H1 (cell line): ENCODE measurements at regions not wholly inside any gene's neighbourhood (a gene's known extent, or its start where the extent isn't known, plus 50 kb on each side); places are given as distances from the start of the nearest gene placed in this dataset.

ENCODE experiments used
- CTCF ChIA-PET: fragments of 300-600 bp; sonication (Branson Sonifier 250); formaldehyde crosslinking; loops from one replicate; lab custom pipeline; 2021; ENCODE audit not compliant: partially characterized antibody; lab: Charles Lee
- POLR2A ChIA-PET: fragments of 300-600 bp; sonication (Branson Sonifier 250); formaldehyde crosslinking; loops from one replicate; lab custom pipeline; 2021; ENCODE audit warnings: inconsistent platforms; ENCODE audit not compliant: partially characterized antibody; lab: Charles Lee
- DNase-seq, 2 experiments: peaks; one replicate each; pipeline versions ENCODE4 v3.0.0 to v3.0.0-alpha.2; 2010 to 2022; ENCODE audit warnings: low spot score in 2 of 2, low read depth in 1 of 2, mixed read lengths in 1 of 2
- FAIRE-seq: peaks from 2 replicates; lab custom pipeline; 2011; peaks lifted over from hg19 to GRCh38; lab: Jason Lieb, UNC
- H2AFZ ChIP-seq: 2 replicates; pipeline ENCODE4 v1.8.1; 2012; ENCODE audit warnings: low read length, inconsistent platforms
- H2AK5ac ChIP-seq: 2 replicates; pipeline ENCODE4 v1.6.1; 2013; ENCODE audit warnings: low read depth, low read length
- H2BK120ac ChIP-seq: replicated peaks from 2 replicates; pipeline ENCODE3; 2013; ENCODE audit warnings: low read depth, low read length, inconsistent platforms
- H2BK12ac ChIP-seq: 2 replicates; pipeline ENCODE4 v1.6.1; 2013; ENCODE audit warnings: low read depth, low read length
- H2BK15ac ChIP-seq: 2 replicates; pipeline ENCODE4 v1.6.1; 2013; ENCODE audit warnings: low read length
- H2BK20ac ChIP-seq: 2 replicates; pipeline ENCODE4 v1.6.1; 2013; ENCODE audit warnings: low read length
- H2BK5ac ChIP-seq: 2 replicates; pipeline ENCODE4 v1.6.1; 2013; ENCODE audit warnings: low read depth, low read length
- H3K14ac ChIP-seq: 2 replicates; pipeline ENCODE4 v1.6.1; 2013; ENCODE audit warnings: inconsistent platforms; ENCODE audit not compliant: insufficient read length
- H3K18ac ChIP-seq: 2 replicates; pipeline ENCODE4 v1.6.1; 2013; ENCODE audit warnings: low read length; ENCODE audit errors: extremely low read depth
- H3K23ac ChIP-seq: 2 replicates; pipeline ENCODE4 v1.6.1; 2013; ENCODE audit warnings: inconsistent platforms; ENCODE audit not compliant: insufficient read length
- H3K23me2 ChIP-seq: 2 replicates; pipeline ENCODE4 v1.6.1; 2013; ENCODE audit warnings: low read depth, low read length
- H3K27ac ChIP-seq: 2 replicates; pipeline ENCODE4 v1.6.1; 2011; ENCODE audit warnings: low read depth, low read length, inconsistent platforms
- H3K27me3 ChIP-seq, 4 experiments: replicated peaks in 1 of 4; 1 replicate in 1 of 4; 2 replicates in 3 of 4; pipeline versions ENCODE4 v1.6.1 to v1.8.1; 2011 to 2013; ENCODE audit warnings: low read length in 3 of 4, mild to moderate bottlenecking in 3 of 4, inconsistent platforms in 2 of 4, mixed read lengths in 2 of 4, moderate library complexity in 1 of 4; ENCODE audit not compliant: control insufficient read depth in 3 of 4, insufficient read depth in 3 of 4; ENCODE audit errors: extremely low read depth in 1 of 4
- H3K36me3 ChIP-seq, 4 experiments: 2 replicates each; pipeline versions ENCODE4 v1.6.1 to v1.8.1; 2011 to 2013; ENCODE audit warnings: mild to moderate bottlenecking in 4 of 4, low read length in 3 of 4, moderate library complexity in 2 of 4, control low read depth in 1 of 4, inconsistent platforms in 1 of 4; ENCODE audit not compliant: insufficient read depth in 4 of 4, control insufficient read depth in 2 of 4
- H3K4ac ChIP-seq: replicated peaks from 2 replicates; pipeline ENCODE3; 2013; ENCODE audit warnings: low read length, low read depth, mixed read lengths, inconsistent platforms; ENCODE audit not compliant: insufficient read length
- H3K4me1 ChIP-seq, 4 experiments: replicated peaks in 1 of 4; 1 replicate in 1 of 4; 2 replicates in 3 of 4; pipeline versions ENCODE4 v1.6.1 to v1.8.1; 2011 to 2013; ENCODE audit warnings: low read length in 3 of 4, inconsistent platforms in 2 of 4, mixed read lengths in 1 of 4; ENCODE audit not compliant: insufficient read depth in 4 of 4, control insufficient read depth in 3 of 4
- H3K4me2 ChIP-seq, 2 experiments: 2 replicates each; pipeline versions ENCODE4 v1.6.1 to v1.8.1; 2011 to 2013; ENCODE audit warnings: low read depth in 2 of 2, low read length in 2 of 2, control low read depth in 1 of 2, inconsistent platforms in 1 of 2, mild to moderate bottlenecking in 1 of 2; ENCODE audit not compliant: insufficient read depth in 1 of 2
- H3K4me3 ChIP-seq, 4 experiments: fragments of 200-600, 300-600 bp in 1 of 4; sonication (generic), shearing (Covaris generic), sonication (Bioruptor Twin) in 1 of 4; 2 replicates each; pipeline versions ENCODE4 v1.5.1 to v1.8.1; 2011 to 2016; ENCODE audit warnings: low read length in 4 of 4, low read depth in 3 of 4, control low read depth in 2 of 4, inconsistent platforms in 2 of 4, mild to moderate bottlenecking in 2 of 4, mixed read lengths in 1 of 4, moderate library complexity in 1 of 4; ENCODE audit not compliant: insufficient read depth in 2 of 4; ENCODE audit errors: extremely low read depth in 1 of 4
- H3K56ac ChIP-seq: replicated peaks from 2 replicates; pipeline ENCODE3; 2013; ENCODE audit warnings: low read depth, mild to moderate bottlenecking, mixed read lengths, low read length, inconsistent platforms; ENCODE audit not compliant: insufficient read length
- H3K79me1 ChIP-seq: 2 replicates; pipeline ENCODE4 v1.6.1; 2013; ENCODE audit warnings: low read depth, low read length, control low read depth
- H3K79me2 ChIP-seq, 2 experiments: 2 replicates each; pipeline versions ENCODE4 v1.6.1 to v1.8.1; 2012 to 2013; ENCODE audit warnings: low read length in 2 of 2, mild to moderate bottlenecking in 2 of 2, inconsistent platforms in 1 of 2; ENCODE audit not compliant: insufficient read depth in 2 of 2, control insufficient read depth in 1 of 2
- H3K9ac ChIP-seq, 4 experiments: replicated peaks in 1 of 4; 1 replicate in 1 of 4; 2 replicates in 3 of 4; pipeline versions ENCODE4 v1.6.1 to v1.8.1; 2011 to 2013; ENCODE audit warnings: low read depth in 3 of 4, low read length in 3 of 4, control low read depth in 2 of 4, mild to moderate bottlenecking in 2 of 4, moderate library complexity in 2 of 4, inconsistent platforms in 1 of 4; ENCODE audit errors: extremely low read depth in 1 of 4
- H3K9me3 ChIP-seq, 2 experiments: 2 replicates each; pipeline versions ENCODE4 v1.6.1 to v1.8.1; 2012 to 2013; ENCODE audit warnings: mild to moderate bottlenecking in 2 of 2, moderate library complexity in 2 of 2, control low read depth in 1 of 2, inconsistent platforms in 1 of 2, low read depth in 1 of 2, low read length in 1 of 2, mixed read lengths in 1 of 2; ENCODE audit not compliant: insufficient read depth in 2 of 2
- H4K20me1 ChIP-seq, 2 experiments: replicated peaks in 1 of 2; 2 replicates each; pipeline versions ENCODE3 to v1.8.1; 2011 to 2013; ENCODE audit warnings: inconsistent platforms in 2 of 2, low read length in 2 of 2, mild to moderate bottlenecking in 1 of 2; ENCODE audit not compliant: insufficient read depth in 2 of 2, control insufficient read depth in 1 of 2
- H4K5ac ChIP-seq: 2 replicates; pipeline ENCODE4 v1.6.1; 2013; ENCODE audit warnings: low read length, low read depth, mixed read lengths, inconsistent platforms; ENCODE audit not compliant: insufficient read length
- H4K8ac ChIP-seq: 2 replicates; pipeline ENCODE4 v1.8.0; 2013; ENCODE audit warnings: mild to moderate bottlenecking, moderate library complexity, low read length, inconsistent platforms; ENCODE audit not compliant: insufficient read depth; ENCODE audit errors: extremely low read depth
- H4K91ac ChIP-seq: replicated peaks from 2 replicates; pipeline ENCODE3; 2013; ENCODE audit warnings: low read length, mixed read lengths, inconsistent platforms; ENCODE audit not compliant: insufficient read length
- CEBPB ChIP-seq: IDR thresholded peaks from 2 replicates; pipeline ENCODE4 v1.6.1; 2012; ENCODE audit warnings: low read depth, low read length
- EP300 ChIP-seq, 2 experiments: IDR thresholded peaks; 1 replicate in 1 of 2; 2 replicates in 1 of 2; pipeline ENCODE4 v1.6.1; 2011 to 2012; ENCODE audit warnings: low read depth in 2 of 2, low read length in 2 of 2, mild to moderate bottlenecking in 2 of 2, borderline replicate concordance in 1 of 2, inconsistent platforms in 1 of 2, moderate library complexity in 1 of 2
- MAFK ChIP-seq: IDR thresholded peaks from 2 replicates; pipeline ENCODE4 v1.6.1; 2012; ENCODE audit warnings: low read depth, mild to moderate bottlenecking, improper control_type of control experiment, low read length
- RAD21 ChIP-seq, 2 experiments: IDR thresholded peaks in 1 of 2; conservative IDR thresholded peaks in 1 of 2; 2 replicates each; pipeline ENCODE4 v1.6.1; 2011; ENCODE audit warnings: low read depth in 2 of 2, low read length in 2 of 2, improper control_type of control experiment in 1 of 2, inconsistent platforms in 1 of 2, mild to moderate bottlenecking in 1 of 2, moderate library complexity in 1 of 2
- SUZ12 ChIP-seq: fragments of 200-600 bp; sonication (generic); IDR thresholded peaks from 2 replicates; pipeline ENCODE4 v1.6.1; 2012; ENCODE audit warnings: mild to moderate bottlenecking, inconsistent platforms, low read length, moderate library complexity, mixed read lengths
- WGBS, 2 experiments: shearing (Covaris generic) in 1 of 2; methylation state at CpG; one replicate each; pipeline versions ENCODE4 v1.1.6 to v1.1.7; 2013 to 2015; ENCODE audit warnings: low lambda C conversion rate in 2 of 2, mixed read lengths in 2 of 2, inconsistent platforms in 1 of 2, low coverage in 1 of 2, missing lambda C conversion rate in 1 of 2; ENCODE audit not compliant: insufficient replicate concordance in 2 of 2, insufficient coverage in 1 of 2, insufficient read length in 1 of 2; ENCODE audit errors: extremely low coverage in 1 of 2, missing lambda C conversion rate in 1 of 2; 5-methylcytosine and 5-hydroxymethylcytosine counted together

GRCh38 chr10:58894929-58895328 lies 281.5 kb upstream of the PHYHIPL start:
- Histone ChIP-seq H3K23ac (no peak overlapping the region), H3K79me2 (no peaks in the 10 kb centered on the region), H2BK20ac (no peak overlapping the region), H4K5ac (no peak overlapping the region), H2BK15ac (no peak overlapping the region), H2BK12ac (no peak overlapping the region), H3K27me3 (no peaks in the 10 kb centered on the region), H3K27ac (no peak overlapping the region), H3K36me3 (no peaks in the 10 kb centered on the region), H4K91ac (no peak overlapping the region), H3K4me2 (no peak overlapping the region), H3K9ac (no peak overlapping the region), H3K23me2 (no peaks in the 10 kb centered on the region), H3K9me3 (peaks cover 0 to 2% of the 10 kb centered on the region in 2 experiments; a peak in 1 of 4 replicates), H3K4me1 (peaks cover 0 to 2% (median 0%) of the 10 kb centered on the region in 4 experiments; a peak in 2 of 7 replicates), H3K14ac (no peak overlapping the region), H3K79me1 (no peaks in the 10 kb centered on the region), H2BK120ac (no peak overlapping the region), H2AK5ac (no peak overlapping the region), H3K18ac (no peak overlapping the region), H3K4ac (no peak overlapping the region), H4K8ac (no peak overlapping the region), H2BK5ac (no peak overlapping the region), H3K4me3 (no peak overlapping the region), H4K20me1 (no peaks in the 10 kb centered on the region), H2AFZ (no peak overlapping the region), H3K56ac (no peak overlapping the region)
- ChIA-PET CTCF (interaction anchor here (0.9 to 1.2 kb wide), 2 partner anchors 76 to 687 kb away, joined by 3 to 4 read pairs; no protein-coding TSS in a partner anchor), POLR2A (no interaction called here)
- no peak for DNase-seq
- FAIRE-seq: no peak
- WGBS, 2 experiments: 95% methylated on average over 2 of the region's 2 CpGs; no CpG with 5 or more reads in 1 of the 2 experiments
- TF ChIP-seq RAD21 (IDR thresholded peaks at IDR 0.05 in 1 of 2, conservative IDR thresholded peaks at IDR 0.05 in 1 of 2; ENCODE audit: low read depth in 2 of 2, low read length in 2 of 2): peak; percentile 6 to 23; a peak in 2 of 4 replicates
- no peak for TF ChIP-seq CEBPB
- TF ChIP-seq EP300 (IDR thresholded peaks at IDR 0.05; ENCODE audit: borderline replicate concordance in 1 of 2, low read depth in 2 of 2, low read length in 2 of 2): no peak
- no peak for TF ChIP-seq SUZ12
- TF ChIP-seq MAFK: no peak
